Right lobe of liver (tissue), 4 donors: ENCODE measurements at regions not wholly inside any gene's neighbourhood (a gene's known extent, or its start where the extent isn't known, plus 50 kb on each side); places are given as distances from the start of the nearest gene placed in this dataset.

Experiments
- CTCF ChIP-seq, 4 donors: fragments of 200-600 bp in 3 of 4; fragments of 450-650 bp in 1 of 4; IDR thresholded peaks; one replicate each; pipeline versions ENCODE4 v1.5.1 to v1.8.0; 2016 to 2022; ENCODE audit warnings: antibody characterized with exemption in 4 of 4, mild to moderate bottlenecking in 2 of 4
- POLR2A ChIP-seq: fragments of 450-650 bp; IDR thresholded peaks from one replicate; pipeline ENCODE4 v1.6.1; 2017; ENCODE audit warnings: antibody characterized with exemption, mild to moderate bottlenecking
- donor health status: DM: no; HTN: no; CAD: no.
- donor health status: DM: no; HTN: no; CAD: no.
- donor health status: DM: no; HTN: yes; CAD: no.

- TF ChIP-seq CTCF (IDR thresholded peaks at IDR 0.05), result no peak
- no peak for TF ChIP-seq POLR2A
Measured at GRCh38 chr4:57726154-57726553, 616.0 kb upstream of the IGFBP7 start.
